GM21526 (cell line): ENCODE measurements at regions not wholly inside any gene's neighbourhood (a gene's known extent, or its start where the extent isn't known, plus 50 kb on each side); places are given as distances from the start of the nearest gene placed in this dataset.

Source experiments
- ATAC-seq: cut with Tn5 transposase; IDR thresholded peaks from one replicate; pipeline ENCODE4 v1.9.1; 2021; ENCODE audit warnings: moderate library complexity; ENCODE audit not compliant: unreplicated experiment, low FRiP score

DNA sequence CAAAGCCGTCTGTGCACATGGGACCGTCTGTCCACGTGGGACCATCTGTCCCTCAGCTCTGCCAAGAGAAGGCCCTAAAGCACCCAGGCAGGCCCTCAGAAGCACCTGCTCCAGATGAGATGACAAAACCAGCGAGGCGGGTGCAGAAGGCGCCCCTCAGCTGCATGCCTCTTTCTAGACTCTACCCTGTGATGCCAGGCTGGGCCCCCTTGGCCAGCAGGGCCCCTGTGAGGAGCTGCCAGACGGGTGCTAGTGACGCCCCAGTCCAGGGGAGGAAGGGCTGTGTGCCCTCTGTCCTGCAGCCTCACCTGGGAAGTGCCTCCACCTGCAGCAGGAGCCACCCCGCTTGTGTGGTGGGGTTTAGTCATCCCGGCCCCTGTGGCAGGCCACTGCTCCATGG is 309.2 kb upstream of the SHH start:
- no peak for ATAC-seq

DNA sequence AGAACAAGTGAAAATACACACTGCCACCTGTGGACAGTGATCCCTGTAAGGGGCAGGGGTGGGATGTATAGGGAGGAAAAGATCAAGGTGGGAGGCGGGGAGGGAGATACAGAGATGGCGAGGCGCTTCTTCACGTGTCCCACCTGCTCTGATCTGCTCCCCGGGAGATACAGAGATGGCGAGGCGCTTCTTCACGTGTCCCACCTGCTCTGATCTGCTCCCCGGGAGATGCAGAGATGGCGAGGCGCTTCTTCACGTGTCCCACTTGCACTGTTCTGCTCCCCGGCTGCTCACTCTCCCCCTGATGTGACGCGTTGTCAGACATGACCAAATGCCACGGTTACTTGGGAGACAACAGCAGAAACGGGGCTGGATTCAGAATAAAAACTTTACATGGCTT is 308.3 kb upstream of the SHH start:
- no peak for ATAC-seq

DNA sequence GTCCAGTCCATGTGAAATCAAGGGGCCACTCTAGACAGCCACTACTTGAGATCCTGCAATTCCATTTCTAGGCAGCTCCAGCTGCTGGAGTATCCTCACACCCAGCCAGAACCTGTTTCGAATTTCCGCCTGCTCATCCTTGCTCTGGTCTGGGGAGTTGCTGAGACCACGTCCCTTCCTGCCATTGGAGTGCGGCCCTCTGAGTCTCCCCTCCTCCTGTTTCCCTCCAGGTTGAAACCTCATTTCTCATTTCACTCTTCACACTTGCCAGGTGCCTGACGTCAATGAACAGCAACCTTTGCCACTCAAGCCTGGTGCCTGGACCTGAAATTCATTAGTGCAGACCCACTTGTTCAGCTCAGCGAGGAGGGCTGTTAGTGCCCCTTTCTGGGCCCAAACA is 307.5 kb upstream of the SHH start:
- no peak for ATAC-seq

DNA sequence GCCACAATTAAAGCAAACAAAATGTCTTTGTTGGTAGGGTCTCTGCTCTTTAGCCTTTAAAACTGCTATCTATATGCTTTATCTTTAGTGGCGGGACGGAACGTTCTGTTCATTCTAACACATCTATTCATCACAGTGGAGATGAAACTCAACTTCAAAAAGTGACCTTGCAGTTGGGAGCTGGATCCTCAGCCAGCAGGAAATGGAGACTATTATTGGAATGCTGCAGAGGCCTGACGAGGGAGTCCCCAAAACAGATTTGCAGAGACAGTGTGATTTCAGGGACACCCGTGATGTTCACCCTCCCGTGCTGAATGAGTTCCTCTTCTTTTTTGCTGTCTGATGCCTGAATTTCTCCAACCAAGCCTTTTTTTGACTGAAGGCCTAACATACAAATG is 306.0 kb upstream of the SHH start:
- ATAC-seq = no peak

- ATAC-seq = no peak
These were observed 305.4 kb upstream of the SHH start for GRCh38 chr7:156117542-156118247.

DNA sequence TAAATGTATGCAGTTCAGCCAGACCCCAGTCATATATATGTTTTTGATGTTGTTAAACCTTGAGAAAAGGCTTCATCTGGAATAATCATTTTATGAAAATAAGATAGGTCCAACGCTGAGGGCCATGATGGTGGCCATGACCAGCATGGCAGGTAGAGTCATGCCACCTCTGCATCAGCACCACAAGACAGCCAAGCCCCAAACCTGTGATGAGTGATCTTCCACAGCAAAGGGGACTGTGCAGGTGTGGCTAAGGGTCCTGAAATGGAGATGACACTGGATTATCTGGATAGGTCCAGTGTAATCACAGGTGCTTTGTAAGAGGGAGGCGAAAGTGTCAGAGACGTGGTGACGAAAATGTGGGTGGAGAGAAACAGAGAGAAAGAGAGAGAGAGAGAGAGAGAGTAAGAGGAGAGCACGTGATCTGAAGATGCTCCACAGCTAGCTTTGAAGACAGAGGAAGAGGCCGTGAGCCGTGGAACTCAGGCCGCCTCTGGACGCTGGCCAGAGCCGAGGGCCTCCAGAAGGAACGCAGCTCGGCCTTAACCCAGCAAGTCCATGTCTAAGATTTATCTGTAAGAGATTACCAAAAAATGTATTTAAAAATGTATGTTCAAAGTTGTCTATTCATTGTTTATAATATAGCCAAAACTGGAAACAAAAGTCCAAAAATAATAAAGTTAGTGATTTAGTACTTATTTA is 304.4 kb upstream of the SHH start:
- ATAC-seq = no peak

DNA sequence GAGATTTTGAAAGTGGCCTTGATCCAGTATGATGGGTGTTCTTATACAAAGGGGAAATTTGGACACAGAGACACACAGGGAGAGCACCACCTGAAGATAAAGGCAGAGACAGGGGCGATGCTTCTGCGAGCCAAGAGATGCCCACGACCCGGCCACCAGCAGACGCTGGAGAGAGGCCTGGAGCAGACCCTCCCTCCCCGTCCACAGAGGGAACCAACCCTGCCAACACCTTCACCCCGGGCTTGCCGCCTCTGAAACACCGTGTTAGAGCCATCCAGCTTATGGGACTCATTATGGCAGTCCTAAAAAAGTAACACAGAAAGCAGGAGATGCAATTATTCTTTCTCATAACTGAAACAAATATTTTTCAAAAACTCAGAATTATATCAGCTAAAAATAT is 303.3 kb upstream of the SHH start:
- no peak for ATAC-seq

DNA sequence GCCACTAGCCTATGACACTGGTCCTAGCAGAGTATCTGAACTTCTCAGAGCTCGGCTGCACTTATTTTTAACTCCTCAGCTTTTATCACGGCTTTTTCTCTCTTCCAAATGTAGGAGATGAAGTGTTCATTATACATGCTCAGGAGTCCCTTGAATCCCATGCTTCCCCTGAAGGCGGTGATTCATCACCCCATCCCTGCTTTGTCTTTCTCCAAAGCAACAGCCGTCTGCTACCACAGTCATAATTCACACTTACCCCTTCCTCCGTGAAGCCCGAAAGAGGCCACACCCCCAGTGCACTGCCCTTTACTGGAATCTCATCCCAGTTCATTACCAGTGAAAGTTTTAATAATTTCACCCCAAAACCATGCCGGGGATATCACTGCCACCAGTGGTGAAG is 301.5 kb upstream of the SHH start:
- no peak for ATAC-seq

GRCh38 chr7:156109988-156110387 is 297.7 kb upstream of the SHH start:
- ATAC-seq = no peak

DNA sequence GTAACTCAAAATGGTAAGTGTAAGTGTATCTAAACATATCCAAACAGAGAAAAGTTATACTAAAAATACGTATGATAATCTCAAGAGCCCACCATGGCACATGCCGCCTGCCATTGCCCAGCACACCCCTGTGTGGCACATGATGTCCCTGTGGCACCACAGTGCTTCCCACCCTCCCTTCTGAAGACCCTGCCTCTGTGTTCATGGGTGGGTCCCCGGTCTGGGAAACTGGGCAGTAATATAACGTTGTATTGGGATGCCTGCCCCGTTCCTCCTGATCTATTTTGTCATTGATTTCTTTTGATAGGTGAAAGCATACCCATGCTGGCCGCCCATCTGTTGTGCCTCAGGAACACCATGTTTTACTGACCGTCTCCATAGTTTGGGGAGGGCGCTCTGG is 296.8 kb upstream of the SHH start:
- no peak for ATAC-seq

GRCh38 chr7:156107957-156108356 is 295.7 kb upstream of the SHH start:
- no peak for ATAC-seq

DNA sequence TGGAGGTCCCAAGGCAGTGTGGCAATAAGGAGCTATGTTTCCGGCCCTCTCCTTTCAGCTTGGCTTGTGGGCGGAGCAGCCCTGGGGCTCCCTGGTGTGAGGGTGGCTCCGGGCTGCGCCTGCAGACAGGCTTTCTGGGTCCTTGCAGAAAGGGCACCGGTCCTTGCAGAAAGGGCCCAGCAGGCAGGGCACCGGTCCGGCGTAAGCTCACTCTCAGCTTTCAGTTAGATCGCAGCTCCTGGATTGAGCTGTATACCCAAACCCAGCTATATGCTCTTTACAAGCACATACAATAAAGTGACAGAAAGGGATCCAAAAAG is 293.8 kb upstream of the SHH start:
- no peak for ATAC-seq

DNA sequence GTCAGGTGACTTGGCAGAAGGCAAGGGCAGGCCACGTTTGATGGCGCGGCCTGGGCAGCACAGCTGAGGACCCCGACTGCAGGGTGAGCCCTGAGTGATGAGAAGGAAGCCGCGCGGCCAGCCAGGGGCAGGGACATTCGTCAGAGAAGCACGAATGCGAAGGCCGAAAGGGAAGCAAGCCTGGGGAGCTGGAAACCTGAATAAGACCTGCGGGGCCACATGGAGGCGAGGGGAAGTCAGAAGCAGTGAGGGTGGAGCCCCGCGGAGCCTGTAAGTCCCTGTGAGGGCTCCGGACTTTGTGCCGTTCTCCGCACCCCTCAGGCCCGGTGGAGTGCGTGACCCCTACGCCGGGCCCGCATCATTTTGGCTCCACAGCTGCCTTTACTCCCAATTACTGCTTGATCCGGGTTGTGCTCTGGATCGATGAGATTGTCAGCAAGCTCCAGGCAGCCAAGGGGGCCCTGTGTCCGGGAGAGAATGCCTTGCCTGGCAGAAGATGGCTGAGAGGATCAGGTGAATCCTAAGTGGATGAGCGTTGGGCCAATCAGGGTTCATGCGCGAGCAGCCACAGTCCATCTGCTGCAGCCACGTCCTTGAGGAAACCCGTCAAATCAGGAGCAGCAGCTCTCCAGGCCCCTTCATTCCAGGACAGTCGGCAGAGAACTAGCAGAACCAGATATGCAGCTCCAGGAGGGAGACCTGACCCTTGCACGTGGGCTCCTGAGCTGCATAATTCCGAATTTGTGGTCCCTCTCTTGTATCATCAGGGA is 293.3 kb upstream of the SHH start:
- no peak for ATAC-seq

GRCh38 chr7:156104501-156105336 is 292.5 kb upstream of the SHH start:
- ATAC-seq = no peak

DNA sequence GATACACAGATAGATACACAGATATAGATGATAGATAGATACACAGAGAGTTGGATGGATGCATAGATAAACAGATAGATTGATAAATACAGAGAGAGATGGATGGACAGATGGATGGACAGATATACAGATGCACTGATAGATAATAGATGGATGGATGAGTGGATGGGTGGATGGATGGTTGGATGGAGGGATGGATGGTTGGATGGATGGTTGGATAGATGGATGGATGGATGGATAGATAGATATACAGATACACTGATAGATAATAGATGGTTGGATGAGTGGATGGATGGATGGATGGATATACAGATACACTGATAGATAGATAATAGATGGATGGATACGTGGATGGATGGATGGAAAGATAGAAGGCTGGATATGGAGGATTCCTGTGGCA is 290.0 kb upstream of the SHH start:
- no peak for ATAC-seq

- ATAC-seq = no peak
These were observed 289.1 kb upstream of the SHH start for GRCh38 chr7:156101355-156101754.

- no peak for ATAC-seq
These were observed 287.8 kb upstream of the SHH start for GRCh38 chr7:156100086-156100485.

DNA sequence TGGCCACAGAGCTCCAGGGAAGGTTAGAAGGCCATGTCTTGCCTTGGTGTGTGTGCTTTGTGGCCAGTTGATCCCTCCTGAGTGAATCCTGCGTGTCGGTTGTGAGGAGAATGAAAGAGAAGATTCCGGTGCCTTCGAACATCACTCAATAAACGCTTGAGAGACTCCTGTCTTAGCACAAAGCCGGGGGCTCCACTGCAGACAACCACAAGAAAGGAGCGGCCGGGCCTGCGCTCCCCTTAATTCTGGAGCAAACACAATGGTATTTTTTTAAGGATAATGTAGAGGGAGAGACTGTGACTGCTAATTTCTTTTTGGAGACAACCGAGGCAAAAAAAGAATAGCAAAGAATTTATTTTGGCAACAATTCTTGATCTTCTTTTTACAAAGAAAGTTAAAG is 286.8 kb upstream of the SHH start:
- no peak for ATAC-seq

GRCh38 chr7:156096771-156097538 is 284.7 kb upstream of the SHH start:
- ATAC-seq = no peak

DNA sequence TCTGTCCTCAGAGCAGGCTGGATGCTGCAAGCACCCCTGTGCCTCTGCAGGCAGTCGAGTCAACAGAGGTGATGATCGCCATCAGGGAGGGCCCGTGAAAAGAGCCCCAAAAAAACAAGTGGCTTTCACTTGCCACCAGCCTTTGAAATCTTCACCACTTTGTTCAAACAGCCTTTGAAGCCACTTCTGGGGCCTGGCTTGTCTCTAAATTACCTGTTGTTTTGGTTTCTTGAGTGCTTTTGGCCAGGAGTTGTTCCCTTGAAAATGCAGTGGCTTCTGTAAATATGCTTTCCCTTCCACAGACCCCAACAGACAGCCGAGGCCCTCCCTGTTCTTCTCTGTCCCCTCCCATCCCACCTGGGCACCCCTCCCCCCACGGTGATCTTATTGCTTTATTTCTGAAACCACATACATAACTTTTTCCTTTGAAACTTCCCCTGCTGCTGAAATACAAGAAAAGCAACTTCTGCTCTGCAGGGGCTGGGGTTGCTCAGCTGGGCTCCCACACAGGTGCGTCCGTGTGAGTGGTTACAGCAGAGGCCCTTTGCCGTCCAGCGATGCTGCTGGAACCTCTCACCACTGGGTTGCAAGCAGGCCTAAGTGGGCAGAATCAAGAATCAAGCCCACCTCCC is 283.8 kb upstream of the SHH start:
- no peak for ATAC-seq
